Uterus (tissue), 3 donors: ENCODE measurements at regions not wholly inside any gene's neighbourhood (a gene's known extent, or its start where the extent isn't known, plus 50 kb on each side); places are given as distances from the start of the nearest gene placed in this dataset.

Experiments
- DNase-seq, 2 donors: peaks; one replicate each; pipeline ENCODE4 v3.0.0-alpha.2; 2019 to 2020
- H3K27ac ChIP-seq, 2 donors: fragments of 200-600 bp; sonication (generic); 1 replicate in 1 of 2; 2 replicates in 1 of 2; pipeline ENCODE4 v1.5.1; 2016 to 2018
- H3K27me3 ChIP-seq, 2 donors: fragments of 200-600 bp; sonication (generic); one replicate each; pipeline ENCODE4 v1.5.1; 2018 to 2019; ENCODE audit warnings: control low read depth in 1 of 2
- H3K36me3 ChIP-seq, 2 donors: fragments of 200-600 bp; sonication (generic); one replicate each; pipeline ENCODE4 v1.5.1; 2019; ENCODE audit warnings: control low read depth in 1 of 2
- H3K4me1 ChIP-seq, 2 donors: fragments of 200-600 bp; sonication (generic); one replicate each; pipeline ENCODE4 v1.5.1; 2018 to 2019; ENCODE audit warnings: control low read depth in 1 of 2
- H3K4me3 ChIP-seq, 2 donors: fragments of 200-600 bp; sonication (generic); 1 replicate in 1 of 2; 2 replicates in 1 of 2; pipeline ENCODE4 v1.5.1; 2018 to 2019; ENCODE audit warnings: mild to moderate bottlenecking in 1 of 2
- H3K9me3 ChIP-seq, 2 donors: fragments of 200-600 bp; sonication (generic); one replicate each; pipeline ENCODE4 v1.5.1; 2019; ENCODE audit warnings: control low read depth in 1 of 2
- POLR2A ChIP-seq, 2 donors: fragments of 450-650 bp; IDR thresholded peaks; one replicate each; pipeline ENCODE4 v1.6.1; 2016; ENCODE audit warnings: antibody characterized with exemption in 2 of 2, mild to moderate bottlenecking in 1 of 2, moderate library complexity in 1 of 2
- intact Hi-C: fragments of 100-400 bp; cut with DNase I; formaldehyde crosslinking; loops from one replicate; pipeline ENCODE4 v1.15.1; 2023; ENCODE audit warnings: low total_unique reads
- TF ChIP-seq, protein P1 (sequence below), 4 experiments: fragments of 200-600 bp in 2 of 4; fragments of 450-650 bp in 2 of 4; sonication (generic) in 2 of 4; IDR thresholded peaks; one replicate each; pipeline ENCODE4 v1.5.1; 2016 to 2019; ENCODE audit warnings: antibody characterized with exemption in 4 of 4, mild to moderate bottlenecking in 2 of 4, moderate library complexity in 1 of 4
- donor health status: DM: yes; HTN: yes; CAD: no.

DNA sequence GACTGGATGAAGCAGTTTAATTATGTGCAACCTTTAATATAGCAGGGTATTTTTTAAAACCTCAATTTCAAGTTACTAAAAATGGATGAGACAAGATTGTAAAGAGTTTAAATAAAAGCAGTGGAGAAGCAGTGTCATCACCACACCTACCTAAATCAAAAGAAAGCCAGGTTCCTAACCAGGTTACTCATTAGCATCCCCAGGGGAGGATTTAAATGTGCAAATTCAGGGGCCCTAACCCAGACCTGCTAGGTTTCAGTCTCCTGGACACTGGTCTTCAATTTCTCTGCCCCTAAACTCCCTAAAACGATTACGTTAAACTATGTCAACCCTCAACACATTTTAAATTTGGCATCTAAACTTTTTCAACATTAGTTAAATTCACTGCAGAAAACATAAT lies 116.9 kb upstream of the KLF3 start:
- H3K4me1 ChIP-seq, result no peaks in the 10 kb centered on the region
- H3K9me3 ChIP-seq, result no peaks in the 10 kb centered on the region
- H3K27me3 ChIP-seq, result no peaks in the 10 kb centered on the region
- H3K4me3 ChIP-seq, result no peak overlapping the region
- H3K27ac ChIP-seq, result no peak overlapping the region
- H3K36me3 ChIP-seq, result no peaks in the 10 kb centered on the region
- TF ChIP-seq POLR2A (IDR thresholded peaks at IDR 0.05), result no peak
- TF ChIP-seq, protein P1, sequence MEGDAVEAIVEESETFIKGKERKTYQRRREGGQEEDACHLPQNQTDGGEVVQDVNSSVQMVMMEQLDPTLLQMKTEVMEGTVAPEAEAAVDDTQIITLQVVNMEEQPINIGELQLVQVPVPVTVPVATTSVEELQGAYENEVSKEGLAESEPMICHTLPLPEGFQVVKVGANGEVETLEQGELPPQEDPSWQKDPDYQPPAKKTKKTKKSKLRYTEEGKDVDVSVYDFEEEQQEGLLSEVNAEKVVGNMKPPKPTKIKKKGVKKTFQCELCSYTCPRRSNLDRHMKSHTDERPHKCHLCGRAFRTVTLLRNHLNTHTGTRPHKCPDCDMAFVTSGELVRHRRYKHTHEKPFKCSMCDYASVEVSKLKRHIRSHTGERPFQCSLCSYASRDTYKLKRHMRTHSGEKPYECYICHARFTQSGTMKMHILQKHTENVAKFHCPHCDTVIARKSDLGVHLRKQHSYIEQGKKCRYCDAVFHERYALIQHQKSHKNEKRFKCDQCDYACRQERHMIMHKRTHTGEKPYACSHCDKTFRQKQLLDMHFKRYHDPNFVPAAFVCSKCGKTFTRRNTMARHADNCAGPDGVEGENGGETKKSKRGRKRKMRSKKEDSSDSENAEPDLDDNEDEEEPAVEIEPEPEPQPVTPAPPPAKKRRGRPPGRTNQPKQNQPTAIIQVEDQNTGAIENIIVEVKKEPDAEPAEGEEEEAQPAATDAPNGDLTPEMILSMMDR (IDR thresholded peaks at IDR 0.05), result no peak
- intact Hi-C loops, result no loop called here
- DNase-seq, result no peak

DNA sequence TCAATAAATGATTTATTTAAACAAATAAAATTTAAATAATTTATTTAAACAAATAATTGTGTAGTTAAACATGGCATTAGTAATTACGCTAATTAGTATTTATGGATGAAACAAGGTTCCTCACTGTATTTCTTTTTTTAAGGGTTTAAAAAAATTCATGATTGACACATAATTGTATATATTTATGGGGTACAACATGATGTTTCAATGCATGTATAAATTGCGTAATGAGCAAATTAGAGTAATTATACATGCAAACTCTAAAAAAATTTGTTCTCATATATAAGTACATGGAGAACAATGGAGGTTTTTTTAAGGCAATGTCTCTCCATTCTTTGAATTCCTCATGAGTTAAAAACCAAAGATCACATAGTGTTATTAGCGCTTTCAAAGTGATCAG lies 115.7 kb upstream of the KLF3 start:
- TF ChIP-seq, protein P1 (IDR thresholded peaks at IDR 0.05), result no peak
- TF ChIP-seq POLR2A (IDR thresholded peaks at IDR 0.05), result no peak
- H3K4me1 ChIP-seq, result no peaks in the 10 kb centered on the region
- no peak overlapping the region for H3K27ac ChIP-seq
- H3K4me3 ChIP-seq, result no peak overlapping the region
- H3K27me3 ChIP-seq, result no peaks in the 10 kb centered on the region
- intact Hi-C loops, result no loop called here
- H3K9me3 ChIP-seq, result no peaks in the 10 kb centered on the region
- no peaks in the 10 kb centered on the region for H3K36me3 ChIP-seq
- DNase-seq, result no peak

DNA sequence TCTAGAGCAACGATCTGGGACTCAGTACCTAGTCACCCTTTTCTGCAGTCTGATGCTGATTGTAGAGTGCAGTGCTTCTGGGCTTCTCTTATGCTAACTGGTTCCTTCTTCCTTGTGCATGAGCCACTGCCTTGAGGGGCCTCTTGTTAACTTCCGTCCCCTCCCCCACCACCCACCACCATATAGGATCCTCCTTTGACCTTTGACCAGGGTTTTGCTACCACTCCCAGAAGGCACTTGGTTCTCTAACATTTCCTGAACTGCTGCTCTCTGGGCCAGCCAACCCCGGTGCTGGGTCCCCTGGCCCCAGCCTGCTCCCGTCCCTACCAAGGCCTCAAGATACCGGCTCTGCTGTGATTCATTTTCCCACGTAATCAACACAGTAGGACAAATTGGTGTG lies 104.6 kb upstream of the KLF3 start:
- DNase-seq, result no peak
- H3K27me3 ChIP-seq, result no peaks in the 10 kb centered on the region
- TF ChIP-seq POLR2A (IDR thresholded peaks at IDR 0.05), result no peak
- TF ChIP-seq, protein P1 (IDR thresholded peaks at IDR 0.05), result no peak
- H3K4me1 ChIP-seq, result no peaks in the 10 kb centered on the region
- no peak overlapping the region for H3K4me3 ChIP-seq
- intact Hi-C loops, result no loop called here
- H3K9me3 ChIP-seq, result no peaks in the 10 kb centered on the region
- no peaks in the 10 kb centered on the region for H3K36me3 ChIP-seq
- no peak overlapping the region for H3K27ac ChIP-seq

DNA sequence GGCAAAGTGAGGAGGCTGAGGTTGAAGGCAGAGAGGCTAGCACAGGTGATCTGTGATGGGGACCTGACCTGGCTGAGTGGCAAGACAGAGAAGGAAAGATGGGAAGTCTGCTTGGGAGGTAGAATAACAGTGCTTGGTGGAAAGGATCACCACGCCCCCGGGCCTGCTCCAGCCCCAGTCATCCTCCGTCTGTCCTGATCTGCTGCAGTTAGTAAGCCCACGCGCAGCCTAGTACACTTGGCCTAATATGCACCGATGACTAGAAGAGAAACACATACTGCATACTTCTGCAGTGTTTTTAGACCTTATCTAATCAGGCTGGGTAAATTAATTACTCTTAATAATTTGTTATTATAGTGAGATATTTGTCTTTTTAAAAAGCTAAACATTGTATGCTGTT lies 103.7 kb upstream of the KLF3 start:
- Histone ChIP-seq H3K9me3 (no peaks in the 10 kb centered on the region), H3K36me3 (no peaks in the 10 kb centered on the region), H3K4me3 (no peak overlapping the region), H3K27ac (no peak overlapping the region), H3K27me3 (no peaks in the 10 kb centered on the region), H3K4me1 (no peaks in the 10 kb centered on the region)
- TF ChIP-seq, protein P1 (IDR thresholded peaks at IDR 0.05), result no peak
- no peak for TF ChIP-seq POLR2A (IDR thresholded peaks at IDR 0.05)
- intact Hi-C loops, result no loop called here
- no peak for DNase-seq

DNA sequence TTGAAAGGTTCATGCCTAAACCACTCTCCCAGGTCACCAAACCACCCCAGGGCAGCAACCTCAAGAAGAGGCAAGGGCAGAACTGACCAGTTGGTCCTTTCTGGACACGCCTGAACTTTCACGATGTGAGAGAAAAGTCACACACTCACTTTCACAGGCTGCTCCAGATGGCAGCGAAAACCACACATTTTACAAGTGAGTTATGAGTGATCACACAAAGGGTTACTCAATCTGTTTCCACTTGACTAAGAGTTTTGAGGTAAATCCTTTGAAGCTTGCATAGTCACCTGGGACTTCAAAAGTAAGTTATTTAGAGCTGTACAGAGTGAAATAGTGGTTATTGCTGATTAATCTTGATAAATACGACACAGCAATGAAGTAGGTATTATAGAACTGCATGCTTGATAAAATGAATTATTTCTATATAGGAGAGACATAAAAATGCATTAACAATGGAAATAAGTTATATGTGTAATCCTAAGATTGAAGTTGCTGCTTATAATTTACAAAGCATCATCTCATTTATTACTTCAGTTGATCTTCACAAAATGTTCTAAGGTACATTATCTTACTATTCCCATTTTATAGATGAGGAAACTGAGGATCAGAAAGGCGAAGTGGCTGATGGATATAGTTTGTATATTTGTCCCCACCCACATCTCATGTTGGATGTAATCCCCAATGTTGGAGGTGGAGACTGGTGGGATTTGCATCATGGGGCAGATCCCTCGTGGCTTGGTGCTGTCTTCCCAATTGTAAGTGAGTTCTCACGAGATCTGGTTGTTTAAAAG lies 103.0 kb upstream of the KLF3 start:
- intact Hi-C loops, result no loop called here
- no peaks in the 10 kb centered on the region for H3K4me1 ChIP-seq
- H3K36me3 ChIP-seq, result no peaks in the 10 kb centered on the region
- H3K9me3 ChIP-seq, result no peaks in the 10 kb centered on the region
- H3K27ac ChIP-seq, result no peak overlapping the region
- TF ChIP-seq POLR2A (IDR thresholded peaks at IDR 0.05), result no peak
- TF ChIP-seq, protein P1 (IDR thresholded peaks at IDR 0.05), result no peak
- H3K4me3 ChIP-seq, result no peak overlapping the region
- DNase-seq, result no peak
- no peaks in the 10 kb centered on the region for H3K27me3 ChIP-seq
